Choroid plexus epithelial cell (primary cell): ENCODE measurements at regions not wholly inside any gene's neighbourhood (a gene's known extent, or its start where the extent isn't known, plus 50 kb on each side); places are given as distances from the start of the nearest gene placed in this dataset.

Source experiments
- DNase-seq: peaks from one replicate; pipeline ENCODE4 v3.0.0-alpha.2; 2010; ENCODE audit warnings: low read depth
- H3K4me3 ChIP-seq: 2 replicates; pipeline ENCODE4 v1.5.1; 2011; ENCODE audit warnings: low read depth, mild to moderate bottlenecking, control low read depth, low read length, moderate library complexity
- CTCF ChIP-seq: conservative IDR thresholded peaks from 2 replicates; pipeline ENCODE4 v1.5.1; 2011; ENCODE audit warnings: low read depth, mild to moderate bottlenecking, control low read depth, inconsistent platforms, low read length, moderate library complexity

- no peak overlapping the region for H3K4me3 ChIP-seq
- DNase-seq = no peak
- no peak for TF ChIP-seq CTCF
Measured at GRCh38 chr14:86897704-86898513, 1095.1 kb downstream of the GALC start.

GRCh38 chr14:86897224-86897623, 1095.8 kb downstream of the GALC start:
- no peak overlapping the region for H3K4me3 ChIP-seq
- TF ChIP-seq CTCF = no peak

GRCh38 chr14:86896701-86897100, 1096.3 kb downstream of the GALC start:
- no peak for TF ChIP-seq CTCF
- no peak for DNase-seq
- H3K4me3 ChIP-seq = no peak overlapping the region

More at GRCh38 chr14:86897224-86897623, 1095.8 kb downstream of the GALC start:
- no peak for DNase-seq

DNA sequence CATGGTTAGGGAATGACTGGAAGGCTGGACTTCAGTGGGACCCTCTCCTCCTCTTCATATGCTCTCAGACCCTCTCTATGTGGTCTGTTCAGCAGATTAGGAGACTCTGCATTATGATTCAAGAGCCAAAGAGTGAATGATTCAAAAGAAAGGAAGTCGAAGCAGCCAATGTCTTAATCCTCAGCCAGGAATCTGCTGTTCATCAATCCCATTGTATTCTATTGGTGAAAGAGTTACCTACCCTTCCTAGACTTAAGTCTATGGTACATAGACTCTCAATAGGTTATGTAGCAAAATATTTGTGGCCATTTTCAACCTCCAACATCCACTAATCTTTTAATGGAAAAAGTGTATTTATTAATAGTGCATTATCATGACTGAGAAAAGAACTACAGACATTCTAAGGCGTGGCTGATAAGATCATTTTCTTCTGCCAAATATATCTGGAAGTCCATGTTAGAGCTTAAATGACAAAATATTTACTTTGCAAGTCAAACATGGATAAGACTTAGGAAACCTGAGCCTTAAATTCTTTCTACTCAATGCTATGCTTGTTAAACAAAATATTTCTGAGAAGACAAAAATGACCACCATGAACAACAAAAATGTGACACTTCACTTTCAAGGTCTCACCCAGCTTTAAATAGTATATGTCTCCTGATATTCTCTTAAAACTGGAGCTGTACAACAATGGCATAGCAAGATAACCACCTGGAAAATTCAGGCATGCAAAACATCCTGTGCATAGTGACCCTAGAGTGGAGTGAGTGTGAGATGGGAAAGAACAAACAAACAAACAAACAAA, 1100.6 kb downstream of the GALC start:
- no peak for TF ChIP-seq CTCF
- H3K4me3 ChIP-seq = no peak overlapping the region
- DNase-seq = no peak

DNA sequence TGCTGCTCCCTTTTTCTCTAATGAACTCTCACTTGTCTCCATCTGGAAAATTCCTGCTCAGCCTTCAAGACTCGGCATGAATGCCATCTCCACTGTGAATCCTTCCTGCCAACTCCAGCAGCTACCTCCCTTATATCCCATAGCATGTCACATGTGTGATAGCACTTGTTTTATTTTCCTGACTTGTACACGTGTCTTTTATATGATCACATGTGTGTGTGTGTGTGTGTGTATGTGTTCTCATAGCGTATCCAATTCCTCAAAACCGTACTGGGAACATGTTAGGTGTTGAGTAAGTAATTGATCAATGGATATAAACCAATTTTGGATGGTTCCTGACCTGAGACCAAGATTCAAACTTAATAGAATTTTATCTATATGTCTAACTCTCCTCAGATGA, 1107.7 kb downstream of the GALC start:
- H3K4me3 ChIP-seq = no peak overlapping the region
- no peak for DNase-seq
- no peak for TF ChIP-seq CTCF

GRCh38 chr14:86884498-86884897, 1108.5 kb downstream of the GALC start:
- DNase-seq = no peak
- H3K4me3 ChIP-seq = no peak overlapping the region
- TF ChIP-seq CTCF = no peak
